ENCODE measurements at regions not wholly inside any gene's neighbourhood (a gene's known extent, or its start where the extent isn't known, plus 50 kb on each side); places are given as distances from the start of the nearest gene placed in this dataset.

DNA sequence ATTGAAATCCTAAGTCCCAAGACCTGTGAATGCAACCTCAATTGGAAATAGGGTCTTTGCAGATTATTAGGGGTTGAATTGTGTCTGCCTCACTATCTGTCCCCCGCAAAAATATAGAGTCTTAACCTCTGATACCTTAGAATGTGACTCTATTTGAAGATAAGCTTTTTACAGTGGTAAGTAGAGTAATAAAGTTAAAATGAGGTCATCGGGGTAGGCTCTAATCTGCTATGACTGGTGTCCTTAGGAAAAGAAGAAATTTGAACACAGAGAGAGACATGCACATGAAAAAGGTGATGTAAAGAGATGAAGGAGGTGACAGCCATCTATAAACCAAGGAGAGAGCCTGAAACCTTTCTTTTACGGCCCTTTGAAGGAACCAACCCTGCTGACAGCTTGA is 287.1 kb upstream of the ADRA1B start:
- TF ChIP-seq, protein P1, sequence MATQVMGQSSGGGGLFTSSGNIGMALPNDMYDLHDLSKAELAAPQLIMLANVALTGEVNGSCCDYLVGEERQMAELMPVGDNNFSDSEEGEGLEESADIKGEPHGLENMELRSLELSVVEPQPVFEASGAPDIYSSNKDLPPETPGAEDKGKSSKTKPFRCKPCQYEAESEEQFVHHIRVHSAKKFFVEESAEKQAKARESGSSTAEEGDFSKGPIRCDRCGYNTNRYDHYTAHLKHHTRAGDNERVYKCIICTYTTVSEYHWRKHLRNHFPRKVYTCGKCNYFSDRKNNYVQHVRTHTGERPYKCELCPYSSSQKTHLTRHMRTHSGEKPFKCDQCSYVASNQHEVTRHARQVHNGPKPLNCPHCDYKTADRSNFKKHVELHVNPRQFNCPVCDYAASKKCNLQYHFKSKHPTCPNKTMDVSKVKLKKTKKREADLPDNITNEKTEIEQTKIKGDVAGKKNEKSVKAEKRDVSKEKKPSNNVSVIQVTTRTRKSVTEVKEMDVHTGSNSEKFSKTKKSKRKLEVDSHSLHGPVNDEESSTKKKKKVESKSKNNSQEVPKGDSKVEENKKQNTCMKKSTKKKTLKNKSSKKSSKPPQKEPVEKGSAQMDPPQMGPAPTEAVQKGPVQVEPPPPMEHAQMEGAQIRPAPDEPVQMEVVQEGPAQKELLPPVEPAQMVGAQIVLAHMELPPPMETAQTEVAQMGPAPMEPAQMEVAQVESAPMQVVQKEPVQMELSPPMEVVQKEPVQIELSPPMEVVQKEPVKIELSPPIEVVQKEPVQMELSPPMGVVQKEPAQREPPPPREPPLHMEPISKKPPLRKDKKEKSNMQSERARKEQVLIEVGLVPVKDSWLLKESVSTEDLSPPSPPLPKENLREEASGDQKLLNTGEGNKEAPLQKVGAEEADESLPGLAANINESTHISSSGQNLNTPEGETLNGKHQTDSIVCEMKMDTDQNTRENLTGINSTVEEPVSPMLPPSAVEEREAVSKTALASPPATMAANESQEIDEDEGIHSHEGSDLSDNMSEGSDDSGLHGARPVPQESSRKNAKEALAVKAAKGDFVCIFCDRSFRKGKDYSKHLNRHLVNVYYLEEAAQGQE (IDR thresholded peaks at IDR 0.05; ENCODE audit: low read depth, low read length) = no peak
- TF ChIP-seq, protein P2, sequence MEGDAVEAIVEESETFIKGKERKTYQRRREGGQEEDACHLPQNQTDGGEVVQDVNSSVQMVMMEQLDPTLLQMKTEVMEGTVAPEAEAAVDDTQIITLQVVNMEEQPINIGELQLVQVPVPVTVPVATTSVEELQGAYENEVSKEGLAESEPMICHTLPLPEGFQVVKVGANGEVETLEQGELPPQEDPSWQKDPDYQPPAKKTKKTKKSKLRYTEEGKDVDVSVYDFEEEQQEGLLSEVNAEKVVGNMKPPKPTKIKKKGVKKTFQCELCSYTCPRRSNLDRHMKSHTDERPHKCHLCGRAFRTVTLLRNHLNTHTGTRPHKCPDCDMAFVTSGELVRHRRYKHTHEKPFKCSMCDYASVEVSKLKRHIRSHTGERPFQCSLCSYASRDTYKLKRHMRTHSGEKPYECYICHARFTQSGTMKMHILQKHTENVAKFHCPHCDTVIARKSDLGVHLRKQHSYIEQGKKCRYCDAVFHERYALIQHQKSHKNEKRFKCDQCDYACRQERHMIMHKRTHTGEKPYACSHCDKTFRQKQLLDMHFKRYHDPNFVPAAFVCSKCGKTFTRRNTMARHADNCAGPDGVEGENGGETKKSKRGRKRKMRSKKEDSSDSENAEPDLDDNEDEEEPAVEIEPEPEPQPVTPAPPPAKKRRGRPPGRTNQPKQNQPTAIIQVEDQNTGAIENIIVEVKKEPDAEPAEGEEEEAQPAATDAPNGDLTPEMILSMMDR (IDR thresholded peaks at IDR 0.05 in 2 of 3, conservative IDR thresholded peaks at IDR 0.05 in 1 of 3; ENCODE audit: control insufficient read depth in 2 of 3, extremely low read depth in 1 of 3, insufficient read depth in 1 of 3, low read depth in 3 of 3, low read length in 3 of 3) = no peak
- TF ChIP-seq BHLHE40 (IDR thresholded peaks at IDR 0.05; ENCODE audit: borderline replicate concordance in 1 of 2, low read depth in 2 of 2, low read length in 1 of 2) (no peak), RB1 (IDR thresholded peaks at IDR 0.05; ENCODE audit: borderline replicate concordance) (no peak), TAF1 (IDR thresholded peaks at IDR 0.05; ENCODE audit: borderline replicate concordance, low read depth, low read length) (no peak)
- TF ChIP-seq, protein P3, sequence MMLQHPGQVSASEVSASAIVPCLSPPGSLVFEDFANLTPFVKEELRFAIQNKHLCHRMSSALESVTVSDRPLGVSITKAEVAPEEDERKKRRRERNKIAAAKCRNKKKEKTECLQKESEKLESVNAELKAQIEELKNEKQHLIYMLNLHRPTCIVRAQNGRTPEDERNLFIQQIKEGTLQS (IDR thresholded peaks at IDR 0.05; ENCODE audit: borderline replicate concordance, extremely low read depth, low read depth, low read length) = no peak

Data from GM12878 (cell line).